ENCODE measurements at regions not wholly inside any gene's neighbourhood (a gene's known extent, or its start where the extent isn't known, plus 50 kb on each side); places are given as distances from the start of the nearest gene placed in this dataset.

DNA sequence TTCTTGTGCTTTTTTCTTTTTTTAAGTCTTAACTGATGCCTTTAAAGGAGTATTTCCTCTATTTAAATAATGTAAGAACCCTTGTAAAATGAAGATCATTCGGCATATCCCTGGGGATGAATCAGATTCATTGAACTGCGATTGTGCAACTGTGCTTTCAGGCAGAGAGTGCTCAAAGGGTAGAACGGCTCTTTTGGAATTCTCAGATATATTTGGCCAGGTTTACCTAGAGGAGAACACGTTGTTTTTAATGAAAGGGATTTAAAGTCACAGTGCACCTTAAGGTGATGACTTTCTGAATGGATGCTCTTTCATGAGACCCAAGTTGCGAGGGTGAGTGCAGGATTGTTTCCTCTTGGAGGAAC is 51.6 kb upstream of the ELOVL6 start:
- H3K27ac Mint-ChIP-seq (ENCODE audit: unreplicated experiment): no peak overlapping the region
- no peak overlapping the region for H3K4me3 Mint-ChIP-seq (ENCODE audit: unreplicated experiment)
- TF ChIP-seq, protein P1, sequence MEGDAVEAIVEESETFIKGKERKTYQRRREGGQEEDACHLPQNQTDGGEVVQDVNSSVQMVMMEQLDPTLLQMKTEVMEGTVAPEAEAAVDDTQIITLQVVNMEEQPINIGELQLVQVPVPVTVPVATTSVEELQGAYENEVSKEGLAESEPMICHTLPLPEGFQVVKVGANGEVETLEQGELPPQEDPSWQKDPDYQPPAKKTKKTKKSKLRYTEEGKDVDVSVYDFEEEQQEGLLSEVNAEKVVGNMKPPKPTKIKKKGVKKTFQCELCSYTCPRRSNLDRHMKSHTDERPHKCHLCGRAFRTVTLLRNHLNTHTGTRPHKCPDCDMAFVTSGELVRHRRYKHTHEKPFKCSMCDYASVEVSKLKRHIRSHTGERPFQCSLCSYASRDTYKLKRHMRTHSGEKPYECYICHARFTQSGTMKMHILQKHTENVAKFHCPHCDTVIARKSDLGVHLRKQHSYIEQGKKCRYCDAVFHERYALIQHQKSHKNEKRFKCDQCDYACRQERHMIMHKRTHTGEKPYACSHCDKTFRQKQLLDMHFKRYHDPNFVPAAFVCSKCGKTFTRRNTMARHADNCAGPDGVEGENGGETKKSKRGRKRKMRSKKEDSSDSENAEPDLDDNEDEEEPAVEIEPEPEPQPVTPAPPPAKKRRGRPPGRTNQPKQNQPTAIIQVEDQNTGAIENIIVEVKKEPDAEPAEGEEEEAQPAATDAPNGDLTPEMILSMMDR (IDR thresholded peaks at IDR 0.05): no peak
- H3K9me3 Mint-ChIP-seq (ENCODE audit: low read depth): no peaks in the 10 kb centered on the region
- H3K27me3 Mint-ChIP-seq (ENCODE audit: low read depth): no peaks in the 10 kb centered on the region
- no peak for DNase-seq (ENCODE audit: low spot score)
- H3K4me1 Mint-ChIP-seq (ENCODE audit: low read depth): peaks cover 4% of the 10 kb centered on the region
- no peaks in the 10 kb centered on the region for H3K36me3 Mint-ChIP-seq (ENCODE audit: low read depth)

DNA sequence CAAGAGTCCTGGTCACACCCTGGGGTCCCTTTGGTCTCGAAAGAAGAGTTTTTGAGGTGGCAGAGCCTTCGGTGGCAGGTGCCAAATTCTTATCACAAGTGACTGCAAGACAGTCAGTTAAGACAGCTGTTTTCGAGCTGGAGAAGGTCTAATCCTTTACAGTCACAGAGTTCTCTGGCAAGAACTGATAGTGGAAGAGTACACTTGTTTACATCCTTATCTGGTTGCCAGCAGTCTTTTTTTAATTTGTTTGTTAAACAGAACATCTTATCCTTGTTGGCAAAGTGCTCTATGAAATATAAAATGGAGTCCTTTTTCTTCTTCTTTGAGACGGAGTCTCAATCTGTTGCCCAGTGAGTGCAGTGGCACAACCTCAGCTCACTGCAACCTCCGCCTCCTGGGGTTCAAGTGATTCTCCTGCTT is 50.4 kb upstream of the ELOVL6 start:
- TF ChIP-seq, protein P1 (IDR thresholded peaks at IDR 0.05): no peak
- H3K27ac Mint-ChIP-seq (ENCODE audit: unreplicated experiment): no peak overlapping the region

More for the DNA sequence above, 50.4 kb upstream of the ELOVL6 start:
- no peaks in the 10 kb centered on the region for H3K9me3 Mint-ChIP-seq (ENCODE audit: low read depth)
- peaks cover 4% of the 10 kb centered on the region for H3K4me1 Mint-ChIP-seq (ENCODE audit: low read depth)
- no peaks in the 10 kb centered on the region for H3K27me3 Mint-ChIP-seq (ENCODE audit: low read depth)
- DNase-seq (ENCODE audit: low spot score): no peak
- no peak overlapping the region for H3K4me3 Mint-ChIP-seq (ENCODE audit: unreplicated experiment)
- no peaks in the 10 kb centered on the region for H3K36me3 Mint-ChIP-seq (ENCODE audit: low read depth)
